ENCODE measurements at regions not wholly inside any gene's neighbourhood (a gene's known extent, or its start where the extent isn't known, plus 50 kb on each side); places are given as distances from the start of the nearest gene placed in this dataset.

- DNase-seq (ENCODE audit: low read depth): no peak
- TF ChIP-seq, protein P1, sequence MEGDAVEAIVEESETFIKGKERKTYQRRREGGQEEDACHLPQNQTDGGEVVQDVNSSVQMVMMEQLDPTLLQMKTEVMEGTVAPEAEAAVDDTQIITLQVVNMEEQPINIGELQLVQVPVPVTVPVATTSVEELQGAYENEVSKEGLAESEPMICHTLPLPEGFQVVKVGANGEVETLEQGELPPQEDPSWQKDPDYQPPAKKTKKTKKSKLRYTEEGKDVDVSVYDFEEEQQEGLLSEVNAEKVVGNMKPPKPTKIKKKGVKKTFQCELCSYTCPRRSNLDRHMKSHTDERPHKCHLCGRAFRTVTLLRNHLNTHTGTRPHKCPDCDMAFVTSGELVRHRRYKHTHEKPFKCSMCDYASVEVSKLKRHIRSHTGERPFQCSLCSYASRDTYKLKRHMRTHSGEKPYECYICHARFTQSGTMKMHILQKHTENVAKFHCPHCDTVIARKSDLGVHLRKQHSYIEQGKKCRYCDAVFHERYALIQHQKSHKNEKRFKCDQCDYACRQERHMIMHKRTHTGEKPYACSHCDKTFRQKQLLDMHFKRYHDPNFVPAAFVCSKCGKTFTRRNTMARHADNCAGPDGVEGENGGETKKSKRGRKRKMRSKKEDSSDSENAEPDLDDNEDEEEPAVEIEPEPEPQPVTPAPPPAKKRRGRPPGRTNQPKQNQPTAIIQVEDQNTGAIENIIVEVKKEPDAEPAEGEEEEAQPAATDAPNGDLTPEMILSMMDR (conservative IDR thresholded peaks at IDR 0.05; ENCODE audit: low read depth, low read length): no peak
- no peak overlapping the region for H3K4me3 ChIP-seq (ENCODE audit: low read depth, low read length)
Measured at GRCh38 chr18:28984731-28985130, 807.8 kb upstream of the CDH2 start.

GRCh38 chr18:28974504-28974903 lies 797.6 kb upstream of the CDH2 start:
- DNase-seq (ENCODE audit: low read depth): no peak
- H3K4me3 ChIP-seq (ENCODE audit: low read depth, low read length): no peak overlapping the region
- TF ChIP-seq, protein P1 (conservative IDR thresholded peaks at IDR 0.05; ENCODE audit: low read depth, low read length): no peak

- no peak overlapping the region for H3K4me3 ChIP-seq (ENCODE audit: low read depth, low read length)
- TF ChIP-seq, protein P1 (conservative IDR thresholded peaks at IDR 0.05; ENCODE audit: low read depth, low read length): no peak
- DNase-seq (ENCODE audit: low read depth): no peak
Measured at GRCh38 chr18:28973324-28973723, 796.4 kb upstream of the CDH2 start.

DNA sequence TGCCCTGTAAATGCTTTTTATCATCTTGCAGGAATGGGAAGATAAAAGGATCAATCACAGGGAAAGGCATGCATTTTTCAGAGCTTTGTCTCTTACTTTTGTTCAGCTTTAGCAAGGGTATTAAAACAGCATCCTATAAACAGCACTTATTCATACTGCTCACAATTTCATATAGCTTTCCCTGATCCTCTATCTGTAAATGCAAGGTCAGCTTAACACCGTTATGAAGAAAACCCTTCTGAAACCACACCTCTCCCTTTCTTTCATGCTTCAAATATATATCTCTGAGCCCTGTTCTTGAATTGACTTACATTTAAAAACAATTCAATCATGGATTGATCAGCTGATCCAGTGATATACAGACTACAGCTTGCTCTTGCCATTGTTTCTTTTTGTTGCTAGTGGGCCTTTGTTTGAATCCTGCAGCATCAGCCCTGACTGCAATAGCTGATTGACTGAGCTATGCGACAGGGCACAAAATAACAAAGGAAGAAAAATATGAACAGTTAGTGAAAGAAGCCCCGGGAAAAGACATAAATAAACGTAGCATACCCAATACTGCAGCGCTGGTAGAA lies 795.5 kb upstream of the CDH2 start:
- H3K4me3 ChIP-seq (ENCODE audit: low read depth, low read length): no peak overlapping the region
- TF ChIP-seq, protein P1 (conservative IDR thresholded peaks at IDR 0.05; ENCODE audit: low read depth, low read length): no peak

GRCh38 chr18:28963481-28963880 lies 786.6 kb upstream of the CDH2 start:
- DNase-seq (ENCODE audit: low read depth): no peak
- no peak overlapping the region for H3K4me3 ChIP-seq (ENCODE audit: low read depth, low read length)
- TF ChIP-seq, protein P1 (conservative IDR thresholded peaks at IDR 0.05; ENCODE audit: low read depth, low read length): no peak

More for the DNA sequence above, 795.5 kb upstream of the CDH2 start:
- DNase-seq (ENCODE audit: low read depth): no peak

DNA sequence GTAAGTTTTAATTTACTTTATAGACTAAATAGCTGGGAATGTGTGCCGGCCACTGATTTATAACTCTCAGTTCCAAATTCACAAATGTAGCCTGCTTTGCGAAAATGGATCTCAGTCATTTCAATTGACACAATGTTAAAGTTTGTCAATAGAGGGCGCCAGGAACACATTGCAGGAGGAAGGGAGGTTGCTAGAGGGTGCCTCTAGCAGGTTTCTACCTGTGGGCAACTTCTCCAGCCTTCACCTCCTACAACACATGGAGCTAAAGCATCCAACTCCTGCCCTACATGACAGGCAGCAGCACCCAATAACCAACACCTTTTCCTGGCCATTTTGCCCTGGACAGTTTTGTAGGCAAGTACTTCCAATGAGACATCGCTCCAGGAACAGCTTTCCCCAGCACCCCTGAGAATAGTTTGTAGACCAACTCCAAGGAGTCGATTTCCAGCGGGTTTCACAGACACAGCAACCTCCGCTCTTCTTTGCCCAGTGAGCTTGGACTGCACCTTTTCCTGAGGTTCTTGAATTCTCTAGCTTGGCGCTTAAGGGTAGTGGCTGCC lies 784.8 kb upstream of the CDH2 start:
- H3K4me3 ChIP-seq (ENCODE audit: low read depth, low read length): no peak overlapping the region
- TF ChIP-seq, protein P1 (conservative IDR thresholded peaks at IDR 0.05; ENCODE audit: low read depth, low read length): peak; percentile 88
- DNase-seq (ENCODE audit: low read depth): no peak

GRCh38 chr18:28960146-28960545 lies 783.2 kb upstream of the CDH2 start:
- H3K4me3 ChIP-seq (ENCODE audit: low read depth, low read length): no peak overlapping the region
- TF ChIP-seq, protein P1 (conservative IDR thresholded peaks at IDR 0.05; ENCODE audit: low read depth, low read length): no peak
- DNase-seq (ENCODE audit: low read depth): no peak
